ENCODE measurements at regions not wholly inside any gene's neighbourhood (a gene's known extent, or its start where the extent isn't known, plus 50 kb on each side); places are given as distances from the start of the nearest gene placed in this dataset.
A peak's percentile ranks its signal among the peaks of the same experiment; 100 is the strongest.
"Not testable (repeated sequence)": the region's sequence is repeated elsewhere in the genome, so short reads cannot be mapped to it uniquely, and the experiment has no call there.

- no peaks in the 10 kb centered on the region for H3K9me3 ChIP-seq
- no peak overlapping the region for H3K4me3 ChIP-seq
- intact Hi-C loops (cut with DNase I; ENCODE audit: low total_unique reads): no loop called here
- H3K27me3 ChIP-seq: no peaks in the 10 kb centered on the region
- H3K36me3 ChIP-seq (ENCODE audit: low read depth, missing control alignments): no peaks in the 10 kb centered on the region
- WGBS, 2 donors: 33 to 51% methylated on average over 8 of the region's 8 CpGs
- no peaks in the 10 kb centered on the region for H3K4me1 ChIP-seq
- no peak for TF ChIP-seq POLR2A (IDR thresholded peaks at IDR 0.05)
- no peak for TF ChIP-seq CTCF (IDR thresholded peaks at IDR 0.05)
- no peak for DNase-seq
- H3K27ac ChIP-seq: no peak overlapping the region
Observed at GRCh38 chr7:65475734-65476319, 102.2 kb downstream of the ZNF92 start.

- 45 to 46% methylated on average over 6 of the region's 6 CpGs for WGBS, 2 donors
- peak; percentile 47 for DNase-seq
- H3K36me3 ChIP-seq (ENCODE audit: low read depth, missing control alignments): no peaks in the 10 kb centered on the region
- no peak overlapping the region for H3K4me3 ChIP-seq
- no peaks in the 10 kb centered on the region for H3K27me3 ChIP-seq
- no peak overlapping the region for H3K27ac ChIP-seq
- H3K4me1 ChIP-seq: no peaks in the 10 kb centered on the region
- TF ChIP-seq POLR2A (IDR thresholded peaks at IDR 0.05): no peak
- TF ChIP-seq CTCF (IDR thresholded peaks at IDR 0.05): no peak
- intact Hi-C loops (cut with DNase I; ENCODE audit: low total_unique reads): no loop called here
- no peaks in the 10 kb centered on the region for H3K9me3 ChIP-seq
Observed at GRCh38 chr7:65477326-65477725, 103.7 kb downstream of the ZNF92 start.

GRCh38 chr7:65489260-65489767 lies 115.7 kb downstream of the ZNF92 start:
- intact Hi-C loops (cut with DNase I; ENCODE audit: low total_unique reads): no loop called here
- no peak for TF ChIP-seq POLR2A (IDR thresholded peaks at IDR 0.05)
- TF ChIP-seq CTCF (IDR thresholded peaks at IDR 0.05): no peak
- Histone ChIP-seq H3K4me1 (no peaks in the 10 kb centered on the region), H3K27ac (no peak overlapping the region), H3K27me3 (no peaks in the 10 kb centered on the region), H3K36me3 (ENCODE audit: low read depth, missing control alignments) (no peaks in the 10 kb centered on the region), H3K9me3 (no peaks in the 10 kb centered on the region), H3K4me3 (no peak overlapping the region)
- 74 to 75% methylated on average over 8 of the region's 8 CpGs for WGBS, 2 donors
- DNase-seq: no peak

- H3K27me3 ChIP-seq; H3K36me3 ChIP-seq (ENCODE audit: low read depth, missing control alignments); DNase-seq; H3K4me1 ChIP-seq; H3K27ac ChIP-seq; intact Hi-C loops (cut with DNase I; ENCODE audit: low total_unique reads); H3K9me3 ChIP-seq; H3K4me3 ChIP-seq: not testable (repeated sequence)
- WGBS, 2 donors: 84 to 89% methylated on average over 2 of the region's 2 CpGs
Observed at GRCh38 chr7:65496697-65497096, 123.0 kb downstream of the ZNF92 start.

GRCh38 chr7:65503434-65504152 lies 129.9 kb downstream of the ZNF92 start:
- Histone ChIP-seq H3K4me1 (no peaks in the 10 kb centered on the region), H3K27ac (no peak overlapping the region), H3K4me3 (no peak overlapping the region), H3K9me3 (no peaks in the 10 kb centered on the region), H3K27me3 (no peaks in the 10 kb centered on the region), H3K36me3 (ENCODE audit: low read depth, missing control alignments) (no peaks in the 10 kb centered on the region)
- DNase-seq: no peak
- TF ChIP-seq POLR2A (IDR thresholded peaks at IDR 0.05) (no peak), CTCF (IDR thresholded peaks at IDR 0.05) (no peak)
- intact Hi-C loops (cut with DNase I; ENCODE audit: low total_unique reads): no loop called here

- H3K9me3 ChIP-seq; H3K27ac ChIP-seq; H3K36me3 ChIP-seq (ENCODE audit: low read depth, missing control alignments); H3K4me1 ChIP-seq; DNase-seq; H3K4me3 ChIP-seq; H3K27me3 ChIP-seq; intact Hi-C loops (cut with DNase I; ENCODE audit: low total_unique reads): not testable (repeated sequence)
- WGBS, 2 donors: 75 to 85% methylated on average over 1 of the region's 1 CpG
Observed at GRCh38 chr7:65504504-65505319, 131.1 kb downstream of the ZNF92 start.

- H3K4me3 ChIP-seq; H3K27ac ChIP-seq; H3K9me3 ChIP-seq; H3K27me3 ChIP-seq; H3K4me1 ChIP-seq; intact Hi-C loops (cut with DNase I; ENCODE audit: low total_unique reads); DNase-seq; H3K36me3 ChIP-seq (ENCODE audit: low read depth, missing control alignments): not testable (repeated sequence)
- 65 to 67% methylated on average over 3 of the region's 3 CpGs for WGBS, 2 donors
Observed at GRCh38 chr7:65505320-65505633, 131.6 kb downstream of the ZNF92 start.
